ENCODE measurements at regions not wholly inside any gene's neighbourhood (a gene's known extent, or its start where the extent isn't known, plus 50 kb on each side); places are given as distances from the start of the nearest gene placed in this dataset.
"Not testable (repeated sequence)": the region's sequence is repeated elsewhere in the genome, so short reads cannot be mapped to it uniquely, and the experiment has no call there.

DNA sequence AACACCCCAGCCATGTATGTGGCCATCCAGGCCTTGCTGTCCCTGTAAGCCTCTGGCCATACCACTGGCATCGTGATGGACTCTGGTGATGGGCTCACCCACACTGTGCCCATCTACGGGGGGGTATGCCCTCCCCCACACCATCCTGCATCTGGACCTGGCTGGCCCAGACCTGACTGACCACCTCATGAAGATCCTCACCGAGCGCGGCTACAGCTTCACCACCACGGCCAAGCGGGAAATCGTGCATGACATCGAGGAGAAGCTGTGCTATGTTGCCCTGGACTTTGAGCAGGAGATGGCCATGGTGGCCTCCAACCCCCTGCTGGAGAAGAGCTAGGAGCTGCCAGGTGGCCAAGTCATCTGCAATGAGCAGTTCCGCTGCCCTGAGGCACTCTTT, 80.4 kb upstream of the ZCCHC2 start:
- no peak for DNase-seq

DNA sequence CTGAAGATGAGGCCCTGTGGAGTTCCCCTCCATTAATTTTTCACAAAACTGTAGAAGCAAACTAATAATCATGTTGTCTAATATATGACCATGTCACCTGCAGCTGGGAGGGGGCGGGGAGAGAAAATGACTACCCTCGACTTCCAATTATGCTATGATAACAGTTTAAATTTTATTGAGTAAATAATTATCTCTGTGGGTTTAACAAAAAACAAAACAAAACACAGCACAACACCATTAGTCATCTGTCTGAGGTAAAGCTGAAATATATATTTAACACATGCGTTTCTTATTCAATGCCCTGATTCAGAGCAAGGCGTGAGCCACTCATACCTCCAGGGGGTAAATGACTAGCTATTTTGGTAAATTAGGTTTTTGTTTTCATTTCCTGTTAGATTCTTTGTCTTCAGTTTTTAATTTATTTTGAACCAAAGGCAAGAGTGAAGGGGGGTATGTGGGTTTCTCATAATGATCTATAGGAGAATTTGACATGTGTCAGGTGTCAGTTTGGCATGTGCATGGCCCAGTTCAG, 77.4 kb upstream of the ZCCHC2 start:
- no peak for DNase-seq

- DNase-seq = no peak
Observed at GRCh38 chr18:62446511-62446910, 76.3 kb upstream of the ZCCHC2 start.

DNA sequence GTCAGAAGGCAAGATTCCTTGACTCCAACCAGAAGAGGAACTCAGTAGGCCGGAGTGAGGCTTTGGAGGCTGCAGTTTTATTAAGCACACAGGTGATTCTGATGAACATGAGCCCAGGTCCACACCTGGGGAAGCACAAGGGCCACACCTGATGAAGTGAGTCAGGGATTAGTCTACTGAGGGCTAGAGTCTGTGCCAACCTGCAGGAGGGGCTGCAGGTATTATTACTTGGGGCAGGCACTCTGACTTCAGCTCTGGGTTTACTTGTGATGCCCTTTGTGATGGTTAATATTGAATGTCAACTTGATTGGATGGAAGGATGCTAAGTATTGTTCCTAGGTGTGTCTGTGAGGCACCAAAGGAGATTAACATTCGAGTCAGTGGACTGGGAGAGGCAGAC, 75.2 kb upstream of the ZCCHC2 start:
- no peak for DNase-seq

- no peak for DNase-seq
Observed at GRCh38 chr18:62448426-62448825, 74.4 kb upstream of the ZCCHC2 start.

- no peak for DNase-seq
Observed at GRCh38 chr18:62449490-62450104, 73.2 kb upstream of the ZCCHC2 start.

GRCh38 chr18:62450175-62450545, 72.7 kb upstream of the ZCCHC2 start:
- no peak for DNase-seq

GRCh38 chr18:62450546-62451410, 72.0 kb upstream of the ZCCHC2 start:
- DNase-seq = peak; percentile 70

DNA sequence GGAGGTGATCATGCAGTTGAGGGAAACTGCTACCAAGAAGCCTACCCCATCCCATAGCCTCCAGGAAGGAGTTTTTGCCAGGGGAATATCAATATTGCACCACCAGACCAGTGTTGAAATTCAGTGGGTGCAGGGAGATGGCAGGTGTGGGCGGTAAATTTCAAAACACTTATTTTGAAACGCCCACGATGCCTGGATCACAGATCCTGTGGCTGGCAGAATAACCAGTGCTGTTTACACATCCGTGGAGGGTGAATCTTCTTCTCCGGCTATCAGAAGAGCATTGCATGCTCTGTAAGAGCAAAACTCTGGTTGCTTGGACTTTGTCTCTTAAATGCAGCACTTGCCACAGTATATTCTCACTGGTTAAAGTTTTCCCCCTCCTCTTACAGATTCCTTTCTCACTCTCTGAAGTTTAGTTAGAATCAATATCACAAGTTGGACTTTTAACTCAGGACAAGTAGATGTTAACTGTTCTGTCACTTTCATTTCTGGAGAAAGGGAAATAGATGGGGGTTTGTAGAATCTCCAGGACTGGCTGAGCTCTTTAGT, 70.5 kb upstream of the ZCCHC2 start:
- DNase-seq = no peak

DNA sequence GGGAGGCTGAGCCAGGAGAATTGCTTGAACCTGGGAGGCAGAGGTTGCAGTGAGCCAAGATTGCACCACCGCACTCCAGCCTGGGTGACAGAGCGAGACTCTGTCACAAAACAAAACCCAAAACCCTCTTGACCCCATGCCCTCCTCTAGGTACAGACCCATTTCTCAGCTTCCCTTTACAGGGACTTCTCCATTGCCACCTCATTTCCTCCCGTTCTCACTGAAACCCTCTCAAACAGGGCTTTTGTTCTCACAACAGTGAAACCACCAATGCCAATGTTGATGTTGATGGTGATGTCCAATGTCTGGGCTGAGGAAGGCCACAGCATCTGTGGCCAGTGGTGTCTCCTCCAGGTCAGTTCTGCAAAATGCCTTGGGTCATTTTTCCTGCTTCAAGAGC, 69.0 kb upstream of the ZCCHC2 start:
- DNase-seq = no peak

GRCh38 chr18:62454527-62454926, 68.3 kb upstream of the ZCCHC2 start:
- DNase-seq = no peak

DNA sequence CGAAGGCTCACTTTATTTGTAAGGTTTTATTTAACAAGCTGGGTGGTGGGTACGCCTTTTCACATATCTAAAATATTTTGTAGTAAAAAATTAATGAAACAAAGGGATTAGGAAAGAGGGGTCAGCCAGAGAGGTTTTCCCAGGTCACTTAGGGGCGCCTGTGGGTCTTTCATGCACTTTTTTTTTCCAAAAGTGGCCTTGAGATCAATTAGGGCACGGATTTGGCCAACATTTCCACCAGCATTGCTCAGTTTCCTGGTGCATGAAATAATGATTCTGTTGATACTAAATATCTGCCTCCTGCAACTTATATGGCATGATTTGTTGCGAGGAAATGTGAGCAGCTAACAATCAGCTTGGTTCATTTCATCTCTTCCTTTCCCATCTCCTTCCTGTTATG, 67.6 kb upstream of the ZCCHC2 start:
- no peak for DNase-seq

DNA sequence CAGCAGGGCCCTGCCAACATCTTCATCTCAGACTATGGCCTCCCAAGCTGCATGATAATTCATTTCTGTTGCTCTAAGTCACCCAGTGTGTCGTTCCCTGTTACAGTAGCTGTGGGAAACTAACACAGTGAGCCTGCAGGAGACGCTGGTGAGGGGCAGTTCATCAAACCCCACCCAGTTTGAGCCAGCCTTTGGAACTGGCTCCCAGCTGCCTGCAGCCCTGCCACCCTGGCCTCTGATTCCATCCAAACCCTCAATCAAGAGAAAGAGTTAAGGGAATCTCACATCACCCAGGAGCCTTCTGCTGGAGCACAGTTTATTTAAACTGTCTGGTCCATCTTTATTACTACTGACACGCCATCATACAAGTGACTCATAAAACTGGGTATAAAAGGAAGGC, 64.9 kb upstream of the ZCCHC2 start:
- no peak for DNase-seq

GRCh38 chr18:62458346-62458745, 64.5 kb upstream of the ZCCHC2 start:
- DNase-seq = no peak

- no peak for DNase-seq
Observed at GRCh38 chr18:62458868-62459716, 63.7 kb upstream of the ZCCHC2 start.

- no peak for DNase-seq
Observed at GRCh38 chr18:62460851-62461300, 61.9 kb upstream of the ZCCHC2 start.

DNA sequence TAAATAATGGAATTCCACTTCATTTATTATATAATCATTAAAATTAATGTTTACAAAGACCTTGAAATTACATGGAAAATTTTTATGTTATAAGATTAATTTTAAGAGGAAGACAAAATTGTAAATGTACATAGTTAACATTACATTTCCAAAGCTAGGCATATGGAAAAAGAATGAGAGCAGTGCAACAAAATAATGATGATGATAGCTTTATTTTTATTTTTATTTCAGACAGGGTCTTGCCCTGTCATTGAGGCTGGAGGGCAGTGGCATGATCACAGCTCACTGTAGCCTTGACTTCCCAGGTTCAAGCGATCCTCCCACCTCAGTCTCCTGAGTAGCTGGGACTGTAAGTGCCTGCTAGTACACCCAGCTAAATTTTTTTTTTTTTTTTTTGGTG, 61.2 kb upstream of the ZCCHC2 start:
- DNase-seq = no peak

DNA sequence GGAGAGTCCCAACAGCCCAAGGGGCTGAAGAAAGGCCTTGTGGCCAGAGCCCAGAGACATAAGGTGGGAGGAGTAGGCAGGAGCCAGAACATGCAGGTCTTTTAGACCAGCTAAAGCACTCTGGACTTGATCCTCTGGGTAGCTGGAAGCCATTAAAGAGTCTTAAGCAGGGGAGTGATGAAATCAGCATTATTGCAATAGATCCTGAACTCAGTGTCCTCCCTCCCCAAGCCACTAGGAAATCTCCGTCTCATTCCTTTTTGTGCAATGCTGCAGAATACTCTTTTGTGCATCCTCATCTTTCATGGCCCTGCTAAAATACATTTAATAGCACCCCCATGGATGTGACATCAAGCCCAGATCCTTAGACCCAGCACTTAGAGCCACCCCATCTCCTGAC, 58.6 kb upstream of the ZCCHC2 start:
- no peak for DNase-seq

DNA sequence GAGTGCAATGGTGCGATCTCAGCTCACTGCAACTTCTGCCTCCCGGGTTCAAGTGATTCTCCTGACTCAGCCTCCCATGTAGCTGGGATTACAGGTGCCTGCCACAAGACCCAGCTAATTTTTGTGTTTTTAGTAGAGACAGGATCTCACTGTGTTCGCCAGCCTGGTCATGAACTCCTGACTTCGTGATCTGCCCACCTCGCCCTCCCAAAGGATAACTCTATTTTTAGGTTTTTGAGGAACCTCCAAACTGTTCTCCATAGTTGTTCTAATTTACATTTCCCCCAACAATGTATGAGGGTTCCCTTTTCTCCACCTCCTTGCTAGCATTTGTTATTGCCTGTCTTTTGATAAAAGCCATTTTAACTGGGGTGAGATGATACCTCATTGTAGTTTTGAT, 53.7 kb upstream of the ZCCHC2 start:
- DNase-seq = not testable (repeated sequence)
